ENCODE measurements at regions not wholly inside any gene's neighbourhood (a gene's known extent, or its start where the extent isn't known, plus 50 kb on each side); places are given as distances from the start of the nearest gene placed in this dataset.

DNA sequence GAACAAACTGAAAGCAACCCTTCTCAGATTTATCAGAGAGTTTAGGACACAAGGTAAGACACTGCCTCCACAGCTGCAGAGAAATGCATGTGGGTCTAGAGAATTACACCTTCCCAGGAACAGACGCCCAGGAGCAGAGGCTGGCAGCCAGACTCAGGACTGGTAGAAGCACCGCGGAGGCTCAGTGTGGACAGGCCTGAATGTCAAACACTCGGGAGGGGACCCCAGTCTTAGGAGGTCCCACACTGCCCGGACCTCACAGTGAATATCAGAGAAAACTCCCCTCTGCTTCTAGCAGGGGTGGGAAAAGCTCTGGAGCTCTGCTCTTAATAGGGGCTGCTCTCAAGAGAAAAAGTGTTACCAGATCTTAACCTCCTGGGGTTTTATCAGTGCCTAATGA is 952.7 kb downstream of the BRD1 start:
- no peak for DNase-seq

DNA sequence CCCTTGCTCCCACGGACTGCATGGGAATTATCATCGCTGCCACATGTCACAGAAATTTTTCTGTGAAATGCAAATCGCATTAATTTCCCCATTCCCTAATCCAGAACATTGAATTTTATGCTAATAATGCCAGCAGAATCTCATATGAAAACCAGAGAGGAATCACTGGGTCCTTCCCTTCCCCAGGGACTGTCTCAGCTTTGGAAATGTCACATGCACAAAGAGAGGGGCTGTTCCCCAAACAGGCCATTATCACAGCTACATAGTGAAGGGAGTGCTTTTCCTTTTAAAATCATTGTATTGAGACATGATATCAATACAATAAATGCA is 954.5 kb downstream of the BRD1 start:
- no peak for DNase-seq

DNA sequence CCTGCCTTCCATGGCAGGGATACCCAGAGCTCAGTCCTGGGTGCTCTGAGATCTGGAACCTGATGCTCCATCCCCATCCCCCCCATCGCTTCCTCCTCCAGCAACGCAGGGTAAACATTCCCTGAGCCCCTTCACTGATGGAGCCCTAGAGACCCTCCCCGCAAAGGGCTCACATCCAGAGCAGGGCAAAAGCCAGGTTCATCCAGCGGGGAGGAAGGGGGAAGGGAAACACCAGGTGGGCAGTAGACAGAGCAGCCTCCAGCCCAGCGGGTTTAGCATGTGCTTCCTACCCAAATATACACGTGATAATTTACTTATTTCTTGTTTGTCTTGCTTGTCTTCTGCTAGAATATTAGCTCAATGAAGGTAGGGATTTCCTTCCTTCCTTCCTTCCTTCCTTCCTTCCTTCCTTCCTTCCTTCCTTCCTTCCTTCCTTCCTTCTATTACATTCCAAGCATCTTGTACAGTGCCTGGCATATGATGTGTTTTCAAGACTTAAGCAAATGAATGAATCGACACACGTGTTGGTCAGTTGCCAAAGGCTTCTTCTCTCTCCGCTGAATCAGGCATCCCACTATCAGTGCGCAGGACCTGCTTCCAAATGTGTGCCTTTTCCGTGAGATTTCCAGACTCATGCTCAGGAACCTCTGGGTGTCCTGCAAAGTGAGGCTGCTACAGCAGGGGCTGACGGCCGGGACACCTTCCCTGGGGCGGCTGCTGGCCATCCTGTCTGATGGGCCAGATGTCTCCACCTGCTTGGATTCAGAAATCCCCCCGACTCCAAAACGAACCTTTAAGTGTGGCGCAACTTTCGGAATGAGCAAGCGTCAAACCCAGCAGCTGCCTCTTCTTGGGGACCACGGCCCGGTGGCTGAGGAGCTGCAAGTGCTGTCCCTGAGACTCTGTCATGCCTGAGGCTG is 955.1 kb downstream of the BRD1 start:
- no peak for DNase-seq

DNA sequence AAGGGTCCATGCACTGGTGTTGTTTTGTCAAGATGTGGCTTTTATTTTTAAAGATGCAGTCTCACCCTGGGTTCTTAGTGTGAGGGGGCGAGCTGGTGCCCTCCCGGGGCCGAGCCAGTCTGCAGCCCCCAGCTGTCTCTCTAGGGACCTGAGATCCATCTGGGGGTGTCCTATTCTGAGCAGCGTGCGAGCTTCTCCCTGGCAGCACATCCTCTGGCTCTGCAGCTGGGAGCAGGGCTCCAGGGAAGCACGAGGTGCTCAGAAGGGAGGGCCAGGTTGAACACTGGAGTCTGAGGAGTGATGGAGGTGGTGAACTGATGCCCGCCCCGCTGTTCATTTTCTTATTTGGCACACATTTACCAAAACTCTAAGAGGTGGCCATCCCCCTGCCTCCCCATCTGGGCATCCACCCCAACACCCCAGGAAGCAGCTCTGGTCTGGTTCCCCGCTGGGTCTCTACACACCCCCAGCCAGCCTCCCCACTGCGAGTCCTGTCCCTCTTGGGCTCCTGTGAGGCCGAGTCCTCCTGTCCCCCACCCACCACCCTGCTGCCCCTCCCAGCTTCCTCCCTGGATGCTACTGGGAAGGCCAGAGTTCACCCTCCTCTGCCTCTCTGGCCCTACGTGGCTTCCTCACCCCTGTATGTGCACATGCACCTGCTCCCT is 956.4 kb downstream of the BRD1 start:
- DNase-seq = no peak

DNA sequence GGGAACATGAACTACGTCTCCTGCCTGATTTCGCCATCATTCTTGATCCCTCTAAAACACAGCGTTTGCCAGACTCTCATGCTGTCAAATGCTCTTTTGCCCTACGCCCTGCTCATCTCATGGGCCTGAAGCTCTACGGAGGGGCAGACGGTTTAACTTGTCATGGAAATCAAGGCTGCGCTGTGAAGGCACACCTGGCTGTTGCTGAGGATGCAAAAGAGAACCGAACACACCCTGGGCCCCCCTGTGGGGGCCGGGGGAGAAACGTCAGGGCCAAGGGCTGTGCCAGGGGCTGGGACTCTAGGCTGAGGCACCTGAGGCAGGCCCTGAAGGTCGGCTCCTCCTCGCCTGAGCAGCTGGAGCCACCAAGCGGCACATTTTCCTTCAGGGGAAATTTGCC is 957.2 kb downstream of the BRD1 start:
- DNase-seq = no peak

DNA sequence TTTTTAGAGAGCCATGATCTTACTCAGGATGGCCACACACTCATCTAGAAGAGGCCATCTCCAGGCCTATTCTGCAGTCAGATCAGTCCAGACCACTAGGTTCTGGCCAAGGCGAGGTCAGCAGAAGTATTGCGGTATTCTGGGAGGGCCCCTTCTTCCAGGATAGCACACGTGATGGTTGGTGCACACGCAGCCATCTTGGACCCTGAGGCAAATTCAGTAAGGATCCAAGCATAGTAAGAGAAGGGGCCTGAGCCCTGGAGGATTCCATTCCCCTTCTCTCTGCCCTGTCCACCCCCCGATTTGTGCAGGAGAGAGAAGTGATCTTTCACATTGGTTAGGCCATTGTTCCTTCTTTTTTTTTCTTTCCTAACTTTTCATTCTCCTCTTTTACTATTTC is 957.9 kb downstream of the BRD1 start:
- DNase-seq = no peak

DNA sequence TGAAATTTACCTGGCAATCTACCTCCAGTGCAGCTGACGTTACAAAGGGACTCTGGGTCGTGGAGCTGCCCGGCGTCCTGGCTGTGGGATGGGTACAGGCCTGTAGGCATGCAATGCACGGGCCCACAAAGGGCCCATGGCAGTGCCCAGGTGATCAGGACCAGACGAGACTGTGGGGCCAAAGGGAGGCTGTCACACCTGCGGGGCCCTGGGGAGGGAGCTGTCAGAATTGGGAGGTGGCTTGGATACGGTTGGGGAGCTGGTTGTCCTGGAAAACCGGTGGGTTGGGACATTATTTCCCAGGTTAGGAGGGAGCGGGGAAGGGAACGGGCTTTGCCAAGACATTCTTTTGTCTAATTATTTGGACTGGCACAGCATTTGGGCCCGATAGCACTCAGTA is 958.5 kb downstream of the BRD1 start:
- DNase-seq = no peak

DNA sequence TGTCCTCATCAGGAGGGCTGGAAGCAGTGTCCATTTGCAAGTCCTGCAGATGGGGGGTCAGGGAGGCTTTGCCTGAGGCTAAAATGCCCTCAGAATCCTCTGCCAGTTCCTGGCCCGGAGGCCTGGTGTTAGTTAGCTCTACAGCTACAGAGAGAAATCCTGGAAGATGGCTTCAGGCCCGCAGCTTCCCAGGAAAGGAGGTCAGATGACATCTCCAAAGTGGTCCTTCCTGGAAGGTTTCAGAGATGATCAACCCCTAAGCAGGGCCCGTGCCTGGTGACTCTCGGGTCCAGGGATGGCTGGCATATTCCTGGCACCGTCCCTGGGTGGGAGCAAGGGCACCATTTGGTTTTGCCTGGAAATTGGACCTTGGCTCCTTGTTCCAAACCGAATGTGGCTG is 959.1 kb downstream of the BRD1 start:
- DNase-seq = no peak

DNA sequence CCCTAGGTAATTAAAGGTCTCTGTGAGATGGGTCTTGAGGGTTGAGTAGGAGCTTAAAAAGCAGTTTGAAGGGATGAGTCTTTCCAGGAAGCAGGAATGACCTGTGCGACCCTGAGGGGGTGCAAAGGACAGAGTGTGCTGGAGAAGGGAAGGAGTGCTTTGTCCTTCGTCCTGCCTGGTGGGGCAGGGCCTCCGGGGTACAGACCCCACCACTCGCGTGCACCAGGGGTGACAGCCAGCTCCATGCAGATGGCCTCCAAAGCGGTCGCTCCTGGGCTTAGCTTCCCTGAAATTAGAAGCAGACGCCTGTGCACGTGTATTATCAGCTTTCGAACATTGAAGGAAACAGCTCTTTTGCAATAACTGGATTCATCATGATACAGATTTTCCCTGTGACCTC is 959.8 kb downstream of the BRD1 start:
- no peak for DNase-seq

DNA sequence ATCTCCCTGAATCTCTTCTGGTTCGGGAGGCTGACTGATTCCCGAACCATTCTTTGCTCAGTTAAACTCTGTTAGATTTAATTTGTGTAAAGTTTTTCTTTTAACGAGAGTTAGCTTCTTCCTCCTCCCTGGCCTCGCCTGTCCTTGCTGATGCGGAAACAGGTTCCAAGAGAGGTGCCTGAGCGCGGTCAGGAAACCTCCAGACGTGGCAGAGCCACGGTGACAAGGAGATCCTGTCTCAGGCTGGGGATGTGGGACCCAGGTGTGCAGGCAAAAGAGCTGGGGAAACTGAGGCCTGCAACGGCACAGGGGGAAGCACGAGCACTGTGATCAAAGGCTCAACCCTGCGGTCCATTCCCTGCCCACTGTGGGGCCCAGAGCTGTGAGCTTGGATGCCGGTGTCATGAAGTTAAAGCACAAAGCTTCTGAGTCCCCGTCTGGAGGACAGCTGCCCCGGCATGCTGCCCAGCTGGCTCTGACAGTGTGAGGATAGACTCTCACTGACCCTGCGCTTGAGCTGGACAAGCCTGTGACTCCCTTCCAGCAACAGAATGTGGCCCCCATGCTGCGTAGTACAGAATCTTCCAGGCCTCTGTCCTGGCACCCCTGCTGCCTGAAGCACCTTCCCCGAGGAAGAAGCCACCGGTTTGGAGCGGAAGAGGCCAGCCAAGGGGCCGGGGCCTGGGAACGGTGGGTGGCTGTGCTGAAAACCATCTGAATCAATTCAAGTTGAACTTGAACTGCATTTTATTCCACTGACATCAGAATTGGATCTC is 960.6 kb downstream of the BRD1 start:
- DNase-seq = no peak

DNA sequence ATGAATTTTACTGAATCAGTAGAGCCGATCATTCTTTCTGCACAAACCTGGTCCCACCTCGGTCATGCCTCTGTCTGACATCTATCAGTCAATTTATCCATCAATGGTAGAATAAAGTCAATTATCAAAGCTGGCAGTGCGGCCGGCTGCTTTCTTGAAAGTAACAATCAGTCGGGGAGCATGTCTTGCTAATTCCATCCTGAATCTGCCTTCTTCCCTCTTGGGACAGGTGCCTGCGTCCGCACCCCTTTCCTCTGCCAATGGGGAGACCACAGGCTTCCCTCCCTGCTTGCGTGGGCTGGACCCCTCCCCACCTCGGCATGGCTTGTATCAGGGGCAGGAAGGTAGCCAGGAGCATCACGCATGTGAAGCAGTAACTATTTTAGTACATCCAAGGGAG is 962.9 kb downstream of the BRD1 start:
- no peak for DNase-seq

DNA sequence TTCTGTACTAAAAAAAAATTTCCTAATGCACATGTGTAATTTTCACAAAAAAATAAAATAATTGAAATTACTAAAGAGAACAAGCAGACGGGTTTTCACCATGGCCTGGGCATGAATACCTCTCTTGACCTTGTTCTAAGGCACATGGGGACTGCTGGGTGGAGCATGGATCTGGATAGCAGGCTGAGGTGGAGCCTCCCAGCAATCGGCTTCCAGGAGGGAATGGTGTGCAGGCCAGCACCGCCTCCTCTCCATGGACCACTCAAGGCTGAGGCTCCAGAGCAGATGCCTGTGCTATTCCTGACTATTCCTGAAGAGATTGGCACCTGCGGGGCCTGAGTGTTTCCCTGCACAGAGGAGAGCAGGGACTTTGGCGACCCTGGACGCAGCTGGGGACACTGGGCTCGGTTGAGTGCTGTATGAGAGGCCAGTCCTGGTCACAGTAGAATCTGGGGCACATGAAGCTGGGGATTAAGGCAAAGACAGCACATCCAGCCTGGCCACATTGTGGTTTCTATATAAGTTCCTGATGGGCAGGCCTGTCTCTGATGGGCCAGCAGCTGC is 963.6 kb downstream of the BRD1 start:
- no peak for DNase-seq

DNA sequence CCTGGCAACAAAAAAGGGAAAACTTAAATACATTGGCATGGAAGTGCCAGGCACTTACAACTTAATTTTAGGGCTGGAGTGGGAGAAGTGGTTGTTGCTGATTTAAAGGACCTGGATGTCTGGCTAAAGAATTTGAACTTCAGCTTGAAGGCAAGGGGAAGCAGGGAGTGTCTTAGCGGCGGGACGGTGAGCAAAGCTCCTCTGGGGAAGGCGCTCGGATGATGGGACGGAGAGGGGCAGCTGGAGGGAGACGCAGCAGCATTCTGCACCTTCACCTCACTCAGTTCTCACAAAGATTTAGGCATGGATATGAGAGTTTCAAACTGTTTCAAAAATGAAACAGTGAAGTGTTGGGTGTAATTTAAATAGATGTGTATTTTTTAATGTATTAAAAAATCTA is 967.1 kb downstream of the BRD1 start:
- no peak for DNase-seq

DNA sequence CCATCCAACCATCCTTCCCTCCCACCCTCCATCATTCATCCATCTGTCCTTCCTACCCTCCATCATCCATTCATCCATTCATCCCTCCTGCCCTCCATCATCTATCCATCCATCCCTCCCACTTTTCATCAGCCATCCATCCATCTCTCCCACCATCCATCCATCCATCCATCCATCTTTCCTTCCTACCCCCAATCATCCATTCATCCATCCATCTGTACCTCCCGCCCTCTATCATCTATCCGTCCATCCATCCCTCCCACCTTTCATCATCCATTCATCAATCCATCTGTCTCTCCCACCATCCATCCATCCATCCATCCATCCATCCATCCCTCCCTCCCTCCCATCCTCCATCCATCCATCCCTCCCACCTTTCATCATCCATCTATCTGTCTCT is 968.8 kb downstream of the BRD1 start:
- no peak for DNase-seq

DNA sequence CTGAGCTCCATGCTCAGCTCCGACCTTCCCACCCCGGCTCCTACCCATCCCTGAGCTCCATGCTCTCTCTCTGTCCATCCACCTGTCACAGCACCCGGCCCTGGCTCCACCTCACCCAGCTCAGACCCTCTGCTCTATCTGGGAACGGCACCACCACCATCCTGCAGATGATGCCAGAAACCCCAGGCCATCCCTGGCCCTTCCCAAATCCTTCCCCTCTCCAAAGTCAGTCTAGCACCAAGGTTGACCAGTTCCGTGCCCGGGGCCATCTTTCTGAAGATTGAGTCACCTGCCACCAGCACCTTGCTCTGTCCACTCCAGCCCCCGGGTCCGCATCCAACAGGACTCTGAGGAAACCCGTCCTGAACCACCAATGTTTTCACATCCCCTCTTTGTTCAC is 969.6 kb downstream of the BRD1 start:
- no peak for DNase-seq

DNA sequence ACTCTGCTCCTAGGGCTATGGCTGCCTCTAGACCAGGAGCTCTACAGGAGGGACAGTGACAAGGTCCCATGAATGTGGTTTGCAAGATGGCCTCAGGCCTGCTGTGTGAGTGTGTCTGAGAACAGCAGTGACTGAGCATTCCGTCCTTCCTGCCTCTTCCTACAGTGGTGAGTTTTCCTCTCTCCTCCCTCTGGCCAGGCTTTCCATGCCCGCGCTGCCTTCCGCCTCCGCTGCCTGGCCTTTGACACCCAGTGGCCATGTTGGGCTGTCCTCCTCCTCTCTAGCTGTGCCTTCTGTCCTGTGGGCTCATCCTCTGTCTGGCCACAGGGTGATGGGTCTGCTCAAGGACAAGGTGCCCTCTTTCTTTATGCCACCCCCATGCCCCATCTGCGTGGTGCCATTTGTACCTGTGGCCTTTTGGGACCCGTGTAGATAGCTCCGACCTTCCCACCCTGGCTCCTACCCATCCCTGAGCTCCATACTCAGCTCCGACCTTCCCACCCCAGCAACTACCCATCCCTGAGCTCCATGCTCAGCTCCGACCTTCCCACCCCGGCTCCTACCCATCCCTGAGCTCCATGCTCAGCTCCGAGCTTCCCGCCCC is 970.4 kb downstream of the BRD1 start:
- DNase-seq = no peak

DNA sequence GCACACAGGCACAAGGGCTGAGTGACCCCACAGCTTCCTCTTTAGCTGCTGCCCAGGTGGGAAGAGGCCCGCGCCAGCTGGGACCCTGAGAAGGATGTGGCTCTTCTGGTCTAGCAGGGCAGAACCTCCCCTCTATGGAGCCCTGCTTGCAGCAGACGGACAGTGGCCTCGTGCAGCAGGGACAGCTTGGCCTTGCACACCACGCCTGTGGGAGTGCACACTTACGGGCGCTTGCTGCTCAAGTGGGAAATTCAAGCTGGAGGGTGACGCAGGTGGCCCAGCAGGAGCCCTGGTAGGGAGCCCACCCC is 971.4 kb downstream of the BRD1 start:
- no peak for DNase-seq

DNA sequence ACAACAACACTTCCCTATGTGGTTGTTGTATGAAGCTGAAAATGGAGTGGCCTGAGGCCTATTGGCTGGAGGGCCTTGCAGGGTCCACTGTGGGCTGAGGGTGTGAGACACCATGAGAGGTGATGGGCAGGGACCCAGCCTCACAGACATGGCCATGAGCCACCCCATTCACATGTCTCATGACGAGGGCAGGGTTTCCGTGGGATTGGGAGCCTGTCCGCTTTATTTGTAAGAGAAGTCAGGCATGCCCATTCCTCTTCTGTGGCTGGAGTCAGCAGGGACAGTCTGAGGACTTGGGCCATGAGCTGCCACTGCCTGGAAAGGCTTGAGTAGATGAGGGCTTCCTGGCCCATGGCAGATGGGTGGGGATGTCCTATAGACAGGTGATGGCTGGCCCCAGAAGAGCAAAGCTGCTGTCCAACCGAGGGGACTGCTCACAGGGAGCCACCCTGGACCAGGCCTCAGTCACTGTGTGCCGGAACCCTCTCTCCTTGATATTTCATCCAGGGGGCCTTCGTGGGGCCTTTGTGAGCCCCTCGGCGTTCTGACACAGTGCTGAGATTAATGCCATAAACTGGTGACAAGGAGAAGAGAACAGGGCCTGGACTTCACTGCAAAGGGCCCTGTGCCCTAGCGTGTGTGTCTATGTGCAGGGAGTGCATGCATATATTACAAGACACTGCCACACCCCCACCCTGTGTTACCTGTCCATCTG is 971.9 kb downstream of the BRD1 start:
- DNase-seq = no peak

DNA sequence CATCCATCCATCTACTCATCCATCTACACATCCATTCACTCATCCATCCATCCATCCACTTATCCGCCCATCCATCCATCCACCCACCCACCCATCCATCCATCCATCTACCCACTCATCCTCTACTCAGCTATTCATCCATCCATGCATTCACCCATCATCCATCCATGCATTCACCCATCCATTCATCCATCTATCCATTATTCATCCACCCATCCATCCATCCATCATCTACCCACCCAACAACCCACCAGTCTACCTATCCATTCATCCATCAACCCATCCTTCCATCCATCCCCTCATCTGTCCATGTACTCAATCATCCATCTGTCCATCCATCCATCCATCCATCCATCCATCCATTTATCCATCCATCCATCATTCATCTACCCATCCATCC is 972.7 kb downstream of the BRD1 start:
- DNase-seq = no peak

DNA sequence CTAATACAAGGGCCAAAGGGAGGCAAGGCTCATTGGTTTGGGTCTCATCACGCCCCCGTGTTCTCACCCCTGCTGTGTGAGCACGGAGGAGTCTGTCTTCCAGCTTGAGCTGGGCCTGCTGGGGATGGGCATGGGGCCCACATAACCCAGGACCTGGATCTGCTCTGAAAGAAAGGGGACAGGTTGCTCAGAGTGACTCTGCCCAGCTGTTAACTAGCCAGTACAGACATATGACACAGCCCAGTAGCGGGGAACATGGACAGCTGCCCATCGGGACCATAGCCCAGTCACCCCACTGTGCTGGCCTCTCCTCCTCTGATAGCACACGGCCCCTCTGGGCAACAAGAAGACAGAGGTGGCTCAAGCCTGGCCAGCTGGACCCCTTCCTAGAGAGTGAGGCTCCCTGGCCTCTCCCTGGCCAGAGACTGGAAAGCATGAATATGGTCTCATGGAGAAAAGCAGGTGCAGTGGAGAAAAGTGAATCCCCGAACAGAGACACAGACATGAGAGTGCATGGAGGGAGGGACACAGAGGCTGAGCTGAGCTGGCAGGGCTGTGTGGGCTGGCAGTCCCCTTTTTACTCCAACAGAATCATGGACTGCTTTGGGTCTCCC is 973.9 kb downstream of the BRD1 start:
- no peak for DNase-seq

DNA sequence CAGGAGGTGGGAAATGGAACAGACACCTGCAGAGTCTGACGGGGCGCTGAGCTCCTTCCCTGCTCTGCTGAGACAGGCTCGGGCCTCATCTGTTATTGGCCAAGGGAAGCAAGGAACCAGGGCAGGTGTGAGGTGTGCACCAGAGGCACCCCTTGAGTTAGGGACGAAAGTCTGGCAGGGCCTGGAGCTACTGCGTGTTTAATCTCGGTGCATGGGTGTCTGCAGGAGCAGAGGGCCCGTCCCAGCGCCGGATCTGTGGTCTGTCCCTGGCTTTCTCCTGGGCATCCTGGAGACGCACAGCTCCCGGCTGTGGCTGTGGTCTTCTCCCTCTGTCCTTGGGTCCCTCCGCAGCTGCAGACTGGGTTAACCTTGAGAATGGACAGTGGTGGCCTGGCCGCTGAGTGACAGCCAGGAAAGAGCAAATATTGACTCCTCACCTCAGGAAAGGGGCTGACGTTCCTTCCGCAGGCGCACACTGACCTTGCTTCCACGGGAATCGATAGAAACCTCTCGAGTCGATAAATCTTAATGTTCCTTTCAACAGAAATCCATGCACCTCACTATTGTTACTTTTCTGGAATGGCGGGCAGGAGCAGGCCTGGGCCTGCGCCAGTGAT is 975.6 kb downstream of the BRD1 start:
- DNase-seq = no peak

Data from amniotic stem cell (primary cell).